ENCODE measurements at regions not wholly inside any gene's neighbourhood (a gene's known extent, or its start where the extent isn't known, plus 50 kb on each side); places are given as distances from the start of the nearest gene placed in this dataset.

GRCh38 chr13:83752141-83752540 is 130.1 kb downstream of the SLITRK1 start:
- Histone ChIP-seq H3K36me3 (ENCODE audit: control insufficient read depth, insufficient read depth, low read length) (no peaks in the 10 kb centered on the region), H3K4me3 (ENCODE audit: low read depth, low read length) (no peak overlapping the region), H3K27me3 (ENCODE audit: control insufficient read depth, insufficient read depth, low read length) (no peaks in the 10 kb centered on the region)
- TF ChIP-seq CTCF (IDR thresholded peaks at IDR 0.05; ENCODE audit: insufficient read depth, low read length, poor library complexity, severe bottlenecking) = no peak
- no peak for DNase-seq (ENCODE audit: low read depth)

GRCh38 chr13:83740622-83741021 is 141.7 kb downstream of the SLITRK1 start:
- TF ChIP-seq CTCF (IDR thresholded peaks at IDR 0.05; ENCODE audit: insufficient read depth, low read length, poor library complexity, severe bottlenecking) = no peak
- H3K4me3 ChIP-seq (ENCODE audit: low read depth, low read length) = no peak overlapping the region
- DNase-seq (ENCODE audit: low read depth) = no peak
- H3K36me3 ChIP-seq (ENCODE audit: control insufficient read depth, insufficient read depth, low read length) = no peaks in the 10 kb centered on the region
- H3K27me3 ChIP-seq (ENCODE audit: control insufficient read depth, insufficient read depth, low read length) = no peaks in the 10 kb centered on the region

- Histone ChIP-seq H3K36me3 (ENCODE audit: control insufficient read depth, insufficient read depth, low read length) (no peaks in the 10 kb centered on the region), H3K27me3 (ENCODE audit: control insufficient read depth, insufficient read depth, low read length) (no peaks in the 10 kb centered on the region), H3K4me3 (ENCODE audit: low read depth, low read length) (no peak overlapping the region)
- no peak for DNase-seq (ENCODE audit: low read depth)
- no peak for TF ChIP-seq CTCF (IDR thresholded peaks at IDR 0.05; ENCODE audit: insufficient read depth, low read length, poor library complexity, severe bottlenecking)
Observed at GRCh38 chr13:83738407-83738806, 143.9 kb downstream of the SLITRK1 start.

GRCh38 chr13:83733293-83733692 is 149.0 kb downstream of the SLITRK1 start:
- Histone ChIP-seq H3K27me3 (ENCODE audit: control insufficient read depth, insufficient read depth, low read length) (no peaks in the 10 kb centered on the region), H3K4me3 (ENCODE audit: low read depth, low read length) (no peak overlapping the region), H3K36me3 (ENCODE audit: control insufficient read depth, insufficient read depth, low read length) (no peaks in the 10 kb centered on the region)
- no peak for TF ChIP-seq CTCF (IDR thresholded peaks at IDR 0.05; ENCODE audit: insufficient read depth, low read length, poor library complexity, severe bottlenecking)
- DNase-seq (ENCODE audit: low read depth) = no peak

GRCh38 chr13:83732755-83733154 is 149.5 kb downstream of the SLITRK1 start:
- H3K27me3 ChIP-seq (ENCODE audit: control insufficient read depth, insufficient read depth, low read length) = no peaks in the 10 kb centered on the region

More at GRCh38 chr13:83732755-83733154, 149.5 kb downstream of the SLITRK1 start:
- DNase-seq (ENCODE audit: low read depth) = no peak
- TF ChIP-seq CTCF (IDR thresholded peaks at IDR 0.05; ENCODE audit: insufficient read depth, low read length, poor library complexity, severe bottlenecking) = no peak
- Histone ChIP-seq H3K36me3 (ENCODE audit: control insufficient read depth, insufficient read depth, low read length) (no peaks in the 10 kb centered on the region), H3K4me3 (ENCODE audit: low read depth, low read length) (no peak overlapping the region)
